GM21360 (cell line): ENCODE measurements at regions not wholly inside any gene's neighbourhood (a gene's known extent, or its start where the extent isn't known, plus 50 kb on each side); places are given as distances from the start of the nearest gene placed in this dataset.
"Not testable (repeated sequence)": the region's sequence is repeated elsewhere in the genome, so short reads cannot be mapped to it uniquely, and the experiment has no call there.

Source experiments
- ATAC-seq: cut with Tn5 transposase; IDR thresholded peaks from one replicate; pipeline ENCODE4 v1.9.1; 2021; ENCODE audit warnings: mild to moderate bottlenecking, moderate library complexity; ENCODE audit not compliant: unreplicated experiment

DNA sequence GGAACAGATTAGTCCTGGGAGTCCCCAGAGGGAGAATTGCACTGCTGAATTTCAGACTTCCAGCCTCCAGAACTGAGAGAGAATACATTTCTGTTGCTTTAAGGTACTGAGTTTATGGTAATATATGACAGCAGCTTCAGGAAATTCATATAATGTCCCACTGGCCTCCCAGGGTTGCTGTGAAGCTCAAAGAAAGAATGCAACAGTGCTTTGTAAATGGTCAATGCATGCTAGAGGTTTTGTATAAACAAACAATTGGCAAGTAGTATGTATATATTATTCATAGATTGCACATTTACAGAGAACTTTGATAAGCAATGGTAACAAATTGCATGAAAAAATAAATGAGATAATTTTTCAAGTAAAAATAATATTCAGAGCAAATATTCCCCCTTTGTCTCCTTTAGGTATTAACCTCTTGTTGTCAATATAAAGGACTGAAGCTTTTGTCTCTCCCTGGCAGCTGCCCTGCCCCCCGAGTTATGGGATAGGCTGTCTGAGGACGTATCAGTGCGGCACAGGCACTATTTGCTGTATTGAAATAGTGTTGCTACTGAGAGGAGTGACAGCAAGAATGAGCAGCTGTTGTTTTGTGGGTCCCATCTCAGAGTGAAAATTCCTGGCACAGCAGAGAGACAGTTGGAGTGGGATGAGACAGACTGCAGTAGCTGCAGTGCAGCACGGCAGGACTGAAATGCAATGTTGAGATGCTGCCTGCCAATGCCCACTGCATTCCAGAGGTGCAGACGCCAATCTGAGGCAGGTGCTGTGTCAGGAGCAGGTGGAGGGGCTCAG, 194.2 kb upstream of the GLRA1 start:
- no peak for ATAC-seq

DNA sequence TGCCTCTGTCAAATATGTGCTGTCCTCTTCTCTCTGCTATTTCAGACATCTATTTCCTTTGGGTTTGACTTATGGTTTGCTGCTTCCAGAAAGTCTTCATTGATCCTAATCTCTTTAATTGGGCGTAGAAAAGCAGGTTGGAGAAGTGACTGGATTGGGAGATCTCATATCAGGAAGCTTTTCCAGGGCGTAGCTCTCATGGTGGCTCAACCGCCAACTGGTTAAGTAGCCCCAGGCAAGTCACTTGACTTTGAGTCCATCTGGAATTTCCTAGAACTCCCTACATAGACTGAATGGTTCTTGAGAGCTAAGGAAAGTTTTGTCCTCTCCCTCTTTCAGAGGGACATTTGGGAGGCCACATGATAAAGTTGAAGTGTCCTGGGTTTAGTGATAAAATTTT, 192.3 kb upstream of the GLRA1 start:
- no peak for ATAC-seq

GRCh38 chr5:152113401-152113800, 188.8 kb upstream of the GLRA1 start:
- no peak for ATAC-seq

GRCh38 chr5:152107220-152107619, 182.6 kb upstream of the GLRA1 start:
- no peak for ATAC-seq

GRCh38 chr5:152106571-152106970, 181.9 kb upstream of the GLRA1 start:
- no peak for ATAC-seq

DNA sequence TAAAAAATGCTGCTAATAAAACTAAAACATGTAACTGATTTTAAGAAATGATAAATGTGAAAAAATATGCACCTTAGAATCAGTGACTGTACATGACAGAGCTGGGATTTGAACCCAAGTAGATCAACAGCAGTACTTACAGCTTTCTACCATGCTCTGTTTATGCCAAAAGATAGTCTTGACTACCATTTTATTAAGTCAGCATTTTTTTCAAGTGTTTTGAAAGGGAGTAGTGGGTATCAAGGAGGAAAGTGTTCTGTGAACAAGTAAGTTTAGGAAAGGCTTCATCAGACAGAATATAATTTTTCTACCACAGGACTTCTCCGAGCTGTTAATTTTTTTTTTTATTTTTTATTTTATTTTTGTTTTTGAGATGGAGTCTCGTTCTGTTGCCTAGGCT, 180.4 kb upstream of the GLRA1 start:
- ATAC-seq, result no peak

- ATAC-seq, result no peak
Observed at GRCh38 chr5:152104211-152104610, 179.6 kb upstream of the GLRA1 start.

GRCh38 chr5:152102908-152103307, 178.3 kb upstream of the GLRA1 start:
- ATAC-seq, result not testable (repeated sequence)

DNA sequence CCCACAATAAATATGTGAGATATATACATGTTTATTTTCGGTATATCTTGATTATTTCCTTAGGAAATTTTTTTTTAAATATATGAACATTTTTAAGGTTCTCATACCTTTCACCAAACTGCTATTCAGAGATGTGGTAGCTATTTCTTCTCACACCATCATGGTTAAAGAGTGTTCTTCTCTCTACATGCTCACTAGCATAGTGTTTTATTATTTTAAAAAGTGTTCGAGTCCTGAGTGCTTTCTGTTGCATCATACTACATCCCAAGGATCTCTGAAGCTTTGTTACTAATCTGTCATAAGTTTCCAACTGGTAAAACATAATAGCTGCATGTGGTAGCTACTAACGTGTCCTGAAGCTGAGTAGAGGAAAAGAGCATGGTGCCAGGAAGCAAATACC, 177.4 kb upstream of the GLRA1 start:
- no peak for ATAC-seq

- no peak for ATAC-seq
Observed at GRCh38 chr5:152100462-152100861, 175.8 kb upstream of the GLRA1 start.

DNA sequence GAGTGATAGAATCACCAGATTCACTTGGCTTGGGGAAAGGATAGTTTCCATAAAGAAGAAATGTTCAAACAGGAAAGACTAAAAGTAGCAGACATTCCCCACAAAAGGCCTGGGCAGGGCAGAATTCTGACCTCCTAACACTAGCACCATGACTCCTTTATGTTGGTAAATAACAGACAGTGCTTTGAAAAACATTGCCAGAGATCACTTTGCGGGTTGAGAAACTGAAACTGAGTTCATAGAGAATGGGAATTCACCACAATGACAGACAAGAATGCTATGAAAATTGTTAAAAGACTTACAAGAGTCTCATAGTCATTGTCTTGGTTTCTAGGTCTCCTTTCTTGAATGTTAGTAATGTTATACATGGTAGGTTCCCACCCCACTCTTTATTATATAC, 172.5 kb upstream of the GLRA1 start:
- ATAC-seq, result no peak

GRCh38 chr5:152094716-152095115, 170.1 kb upstream of the GLRA1 start:
- no peak for ATAC-seq

GRCh38 chr5:152094060-152094459, 169.4 kb upstream of the GLRA1 start:
- ATAC-seq, result no peak

DNA sequence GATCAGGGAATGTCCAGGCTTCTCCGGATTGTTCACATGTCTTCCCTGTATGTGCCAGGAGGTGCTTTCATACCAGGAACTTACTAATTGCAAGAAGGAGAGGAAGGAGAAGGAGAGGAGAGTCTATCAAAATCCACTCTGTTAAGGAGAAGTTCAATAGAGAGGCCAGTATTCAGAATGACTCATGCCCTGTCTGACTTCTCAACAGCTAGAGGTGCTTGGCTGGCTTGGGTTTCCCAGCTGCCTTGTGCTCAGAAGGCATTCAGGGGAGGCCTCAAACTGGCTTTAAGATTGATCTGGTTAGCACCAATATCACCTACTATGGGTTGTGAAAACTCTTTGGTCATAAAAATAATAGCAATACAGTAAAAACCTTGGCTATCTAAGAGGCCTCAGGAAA, 167.9 kb upstream of the GLRA1 start:
- no peak for ATAC-seq

DNA sequence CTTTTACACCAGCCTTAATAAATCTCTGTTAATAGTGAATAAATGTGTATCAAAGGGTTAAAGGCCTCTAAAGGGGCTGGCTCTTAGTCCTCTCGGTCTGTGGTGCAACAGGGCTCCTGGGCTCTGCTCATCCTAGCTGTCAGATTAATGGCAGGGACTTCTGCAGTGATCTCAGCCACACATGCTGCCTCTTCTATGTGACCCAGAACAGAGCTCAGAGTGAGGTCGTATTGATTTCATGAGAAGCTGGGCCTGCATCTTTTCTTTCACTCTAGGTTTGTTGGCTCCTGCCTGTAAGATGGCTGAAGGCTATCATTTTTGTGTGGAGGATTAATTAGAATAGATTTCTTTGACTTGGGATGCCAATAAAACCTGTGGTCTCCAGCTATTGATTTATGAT, 165.0 kb upstream of the GLRA1 start:
- no peak for ATAC-seq

DNA sequence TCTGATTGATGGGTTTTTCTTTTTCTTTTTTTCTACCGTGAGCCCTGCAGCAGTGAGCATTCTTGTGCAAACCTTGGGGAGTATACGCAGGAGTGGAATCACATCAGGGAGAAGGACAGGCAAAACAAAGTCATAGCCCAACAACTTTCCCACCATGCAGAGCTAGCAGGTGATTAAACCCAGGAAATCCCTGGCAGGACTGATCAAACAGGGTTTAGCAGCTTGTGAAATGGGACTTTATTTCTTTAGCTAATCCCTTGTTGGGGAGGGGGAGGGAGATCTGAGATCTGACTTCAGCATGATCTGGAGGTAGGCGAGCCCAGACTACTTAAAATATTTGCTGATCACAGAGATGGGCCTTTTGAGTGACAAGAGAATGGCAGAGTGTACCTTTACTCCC, 162.0 kb upstream of the GLRA1 start:
- ATAC-seq, result no peak

- ATAC-seq, result no peak
Observed at GRCh38 chr5:152084476-152084875, 159.8 kb upstream of the GLRA1 start.

GRCh38 chr5:152083231-152083630, 158.6 kb upstream of the GLRA1 start:
- ATAC-seq, result no peak

GRCh38 chr5:152072091-152072490, 147.4 kb upstream of the GLRA1 start:
- ATAC-seq, result no peak

GRCh38 chr5:152070591-152070990, 145.9 kb upstream of the GLRA1 start:
- no peak for ATAC-seq

DNA sequence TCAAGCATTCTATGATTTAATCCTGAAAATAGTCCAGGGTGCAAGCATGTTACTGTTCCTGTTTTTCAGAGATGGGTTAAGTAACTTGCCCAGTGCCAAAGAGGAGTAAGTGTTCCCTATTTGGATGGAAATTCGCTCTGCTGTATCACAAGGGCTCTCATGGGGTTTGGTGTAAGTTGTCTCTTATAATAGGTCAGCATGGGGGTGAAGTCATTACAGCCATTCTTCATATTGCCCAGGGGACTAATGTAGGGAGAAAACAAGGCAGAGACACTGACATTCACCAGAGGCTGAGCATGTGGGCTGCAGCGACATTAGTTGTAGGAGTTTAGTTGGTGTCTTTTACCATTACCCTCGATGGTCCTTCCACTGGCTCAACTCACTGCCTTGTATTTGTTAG, 142.1 kb upstream of the GLRA1 start:
- no peak for ATAC-seq

DNA sequence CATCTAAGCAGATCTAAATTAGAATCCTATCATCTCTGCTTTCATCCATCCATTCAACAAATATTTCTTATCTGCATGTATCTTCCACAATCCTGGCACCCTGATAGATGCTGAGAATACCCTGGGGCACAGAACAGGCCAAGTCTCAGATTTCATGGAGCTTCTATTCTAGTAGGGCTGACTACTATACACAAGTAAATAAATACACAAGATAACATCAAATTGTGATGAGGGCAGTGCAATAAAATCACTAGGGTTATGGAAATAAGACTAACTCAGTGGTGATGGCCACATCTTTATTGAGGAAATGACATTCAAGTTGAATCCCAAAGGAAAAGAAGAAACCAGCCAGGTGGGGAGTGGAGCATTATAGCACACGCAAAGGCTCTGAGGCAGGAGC, 138.4 kb upstream of the GLRA1 start:
- no peak for ATAC-seq

DNA sequence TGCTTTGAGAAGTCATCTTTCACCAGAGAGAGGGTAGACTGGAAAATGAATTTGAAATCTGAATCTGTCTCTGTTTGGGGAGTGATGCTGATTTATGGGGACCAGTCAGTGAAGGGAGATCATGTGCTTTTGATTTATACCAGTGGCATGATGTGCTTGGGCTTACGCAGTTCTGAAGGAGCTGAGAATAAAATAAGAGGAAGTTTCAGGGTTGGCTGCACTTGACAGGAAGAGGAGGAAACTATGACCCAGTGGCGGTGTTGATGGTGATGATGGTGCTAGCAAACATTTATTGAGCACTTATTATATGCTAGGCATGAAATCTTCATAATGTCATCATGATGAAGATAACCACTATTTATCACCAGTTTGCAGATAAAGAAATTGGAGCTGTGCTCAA, 136.4 kb upstream of the GLRA1 start:
- ATAC-seq, result no peak
